HG03039 (cell line): ENCODE measurements at regions not wholly inside any gene's neighbourhood (a gene's known extent, or its start where the extent isn't known, plus 50 kb on each side); places are given as distances from the start of the nearest gene placed in this dataset.

Experiments used
- ATAC-seq: cut with Tn5 transposase; IDR thresholded peaks from one replicate; pipeline ENCODE4 v1.9.1; 2021; ENCODE audit warnings: mild to moderate bottlenecking, moderate library complexity; ENCODE audit not compliant: unreplicated experiment

GRCh38 chr18:78725426-78725825 lies 254.2 kb upstream of the SALL3 start:
- ATAC-seq = no peak

- no peak for ATAC-seq
Measured at GRCh38 chr18:78726326-78727056, 253.1 kb upstream of the SALL3 start.

- no peak for ATAC-seq
Measured at GRCh38 chr18:78727057-78727739, 252.4 kb upstream of the SALL3 start.

GRCh38 chr18:78727877-78728783 lies 251.5 kb upstream of the SALL3 start:
- no peak for ATAC-seq

GRCh38 chr18:78728784-78729467 lies 250.7 kb upstream of the SALL3 start:
- no peak for ATAC-seq

- no peak for ATAC-seq
Measured at GRCh38 chr18:78730546-78730945, 249.1 kb upstream of the SALL3 start.

GRCh38 chr18:78731016-78731397 lies 248.6 kb upstream of the SALL3 start:
- ATAC-seq = no peak

- no peak for ATAC-seq
Measured at GRCh38 chr18:78731398-78732032, 248.1 kb upstream of the SALL3 start.

GRCh38 chr18:78732273-78733210 lies 247.1 kb upstream of the SALL3 start:
- no peak for ATAC-seq

- no peak for ATAC-seq
Measured at GRCh38 chr18:78733762-78734613, 245.6 kb upstream of the SALL3 start.

GRCh38 chr18:78734614-78734945 lies 245.0 kb upstream of the SALL3 start:
- ATAC-seq = no peak

GRCh38 chr18:78735131-78736014 lies 244.2 kb upstream of the SALL3 start:
- ATAC-seq = no peak

GRCh38 chr18:78736015-78736690 lies 243.5 kb upstream of the SALL3 start:
- no peak for ATAC-seq

GRCh38 chr18:78737006-78737915 lies 242.4 kb upstream of the SALL3 start:
- no peak for ATAC-seq

GRCh38 chr18:78738076-78738690 lies 241.4 kb upstream of the SALL3 start:
- no peak for ATAC-seq

GRCh38 chr18:78739115-78739514 lies 240.5 kb upstream of the SALL3 start:
- ATAC-seq = no peak
